WTC11 (cell line): ENCODE measurements at regions not wholly inside any gene's neighbourhood (a gene's known extent, or its start where the extent isn't known, plus 50 kb on each side); places are given as distances from the start of the nearest gene placed in this dataset.

Source experiments
- ATAC-seq: fragments of 200-7000 bp; cut with Tn5 transposase; 2 replicates; pipeline ENCODE4 v1.10.0; 2021; ENCODE audit warnings: mild to moderate bottlenecking, moderate library complexity
- CTCF ChIA-PET: fragments of 300-600 bp; sonication (Branson Sonifier 250); formaldehyde crosslinking; loops from one replicate; lab custom pipeline; 2021; ENCODE audit warnings: antibody characterized with exemption; lab: Charles Lee
- POLR2A ChIA-PET: fragments of 350-600 bp; sonication (Branson Sonifier 250); formaldehyde crosslinking; loops from one replicate; lab custom pipeline; 2021; ENCODE audit warnings: antibody characterized with exemption; lab: Charles Lee
- DNase-seq: peaks from one replicate; pipeline ENCODE4 v3.0.0; 2021; ENCODE audit warnings: low spot score
- H3K27ac Mint-ChIP-seq: 2 replicates; pipeline ENCODE4 v1.8.0; 2021; ENCODE audit warnings: mixed read lengths
- H3K27me3 Mint-ChIP-seq: 2 replicates; pipeline ENCODE4 v1.8.0; 2021; ENCODE audit warnings: low read depth, mild to moderate bottlenecking, moderate library complexity, mixed read lengths
- H3K36me3 Mint-ChIP-seq: 2 replicates; pipeline ENCODE4 v1.8.0; 2021; ENCODE audit warnings: mixed read lengths
- H3K4me1 Mint-ChIP-seq: 2 replicates; pipeline ENCODE4 v1.8.0; 2022; ENCODE audit warnings: mixed read lengths
- H3K4me3 Mint-ChIP-seq: 2 replicates; pipeline ENCODE4 v1.8.0; 2021; ENCODE audit warnings: mild to moderate bottlenecking, moderate library complexity, mixed read lengths
- H3K9me3 Mint-ChIP-seq: 2 replicates; pipeline ENCODE4 v1.8.0; 2021; ENCODE audit warnings: mixed read lengths
- AFF4 ChIP-seq: sonication (generic); formaldehyde crosslinking; IDR thresholded peaks from 2 replicates; pipeline ENCODE4 v1.8.1; 2023; ENCODE audit warnings: mild to moderate bottlenecking, missing genetic modification reagents, borderline replicate concordance
- AR ChIP-seq: fragments of 250-450 bp; sonication (Bioruptor Pico); IDR thresholded peaks from 2 replicates; pipeline ENCODE4 v1.9.0; 2021; ENCODE audit warnings: mild to moderate bottlenecking
- ARID4B ChIP-seq: sonication (generic); formaldehyde crosslinking; IDR thresholded peaks from 2 replicates; pipeline ENCODE4 v1.8.0; 2023; ENCODE audit warnings: missing genetic modification reagents, mild to moderate bottlenecking, borderline replicate concordance
- CREM ChIP-seq: sonication (generic); formaldehyde crosslinking; IDR thresholded peaks from 2 replicates; pipeline ENCODE4 v1.8.1; 2022; ENCODE audit warnings: mild to moderate bottlenecking, missing genetic modification reagents, moderate library complexity
- KAT7 ChIP-seq: sonication (generic); formaldehyde crosslinking; IDR thresholded peaks from 2 replicates; pipeline ENCODE4 v1.8.1; 2023; ENCODE audit warnings: missing genetic modification reagents, mild to moderate bottlenecking, borderline replicate concordance
- NR1H2 ChIP-seq: sonication (generic); formaldehyde crosslinking; IDR thresholded peaks from 2 replicates; pipeline ENCODE4 v1.9.0; 2021; ENCODE audit warnings: mild to moderate bottlenecking, moderate library complexity, missing genetic modification reagents
- SOX15 ChIP-seq: fragments of 250-450 bp; sonication (Bioruptor Pico); IDR thresholded peaks from 2 replicates; pipeline ENCODE4 v1.9.0; 2021; ENCODE audit warnings: mild to moderate bottlenecking
- ZNF138 ChIP-seq: sonication (generic); formaldehyde crosslinking; conservative IDR thresholded peaks from 2 replicates; pipeline ENCODE4 v1.8.1; 2022; ENCODE audit warnings: mild to moderate bottlenecking, moderate library complexity, missing genetic modification reagents
- ZNF263 ChIP-seq: sonication (generic); formaldehyde crosslinking; IDR thresholded peaks from 2 replicates; pipeline ENCODE4 v1.8.1; 2022; ENCODE audit warnings: low read depth, mild to moderate bottlenecking, moderate library complexity, missing genetic modification reagents
- ZNF396 ChIP-seq: fragments of 250-450 bp; sonication (Bioruptor Pico); IDR thresholded peaks from 2 replicates; pipeline ENCODE4 v1.8.0; 2021; ENCODE audit warnings: mild to moderate bottlenecking, moderate library complexity, borderline replicate concordance
- TF ChIP-seq, protein P1 (sequence below): sonication (generic); formaldehyde crosslinking; IDR thresholded peaks from 2 replicates; pipeline ENCODE4 v1.8.0; 2022; ENCODE audit warnings: mild to moderate bottlenecking, missing genetic modification reagents
- TF ChIP-seq, protein P2 (sequence below): sonication (generic); formaldehyde crosslinking; IDR thresholded peaks from 2 replicates; pipeline ENCODE4 v1.8.1; 2022; ENCODE audit warnings: missing genetic modification reagents, borderline replicate concordance

GRCh38 chr3:8253201-8253600 lies 248.4 kb upstream of the LMCD1 start:
- ATAC-seq = no peak
- no peaks in the 10 kb centered on the region for H3K27me3 Mint-ChIP-seq

More at GRCh38 chr3:8253201-8253600, 248.4 kb upstream of the LMCD1 start:
- no peaks in the 10 kb centered on the region for H3K36me3 Mint-ChIP-seq
- no peak overlapping the region for H3K27ac Mint-ChIP-seq
- ChIA-PET POLR2A (no interaction called here), CTCF (interaction anchor here (1.6 to 6.2 kb wide), 2 partner anchors 14 to 72 kb away, joined by 5 to 36 read pairs; no protein-coding TSS in a partner anchor)
- H3K4me1 Mint-ChIP-seq = peaks cover 18% of the 10 kb centered on the region
- no peak for TF ChIP-seq ARID4B (CRISPR knock-in tag)
- TF ChIP-seq AFF4 (CRISPR knock-in tag) = no peak
- no peak for TF ChIP-seq SOX15 (CRISPR knock-in tag)
- TF ChIP-seq KAT7 (CRISPR knock-in tag) = no peak
- TF ChIP-seq, protein P1, sequence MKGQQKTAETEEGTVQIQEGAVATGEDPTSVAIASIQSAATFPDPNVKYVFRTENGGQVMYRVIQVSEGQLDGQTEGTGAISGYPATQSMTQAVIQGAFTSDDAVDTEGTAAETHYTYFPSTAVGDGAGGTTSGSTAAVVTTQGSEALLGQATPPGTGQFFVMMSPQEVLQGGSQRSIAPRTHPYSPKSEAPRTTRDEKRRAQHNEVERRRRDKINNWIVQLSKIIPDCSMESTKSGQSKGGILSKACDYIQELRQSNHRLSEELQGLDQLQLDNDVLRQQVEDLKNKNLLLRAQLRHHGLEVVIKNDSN (CRISPR knock-in tag) = no peak
- no peak for TF ChIP-seq NR1H2 (CRISPR knock-in tag)
- TF ChIP-seq, protein P2, sequence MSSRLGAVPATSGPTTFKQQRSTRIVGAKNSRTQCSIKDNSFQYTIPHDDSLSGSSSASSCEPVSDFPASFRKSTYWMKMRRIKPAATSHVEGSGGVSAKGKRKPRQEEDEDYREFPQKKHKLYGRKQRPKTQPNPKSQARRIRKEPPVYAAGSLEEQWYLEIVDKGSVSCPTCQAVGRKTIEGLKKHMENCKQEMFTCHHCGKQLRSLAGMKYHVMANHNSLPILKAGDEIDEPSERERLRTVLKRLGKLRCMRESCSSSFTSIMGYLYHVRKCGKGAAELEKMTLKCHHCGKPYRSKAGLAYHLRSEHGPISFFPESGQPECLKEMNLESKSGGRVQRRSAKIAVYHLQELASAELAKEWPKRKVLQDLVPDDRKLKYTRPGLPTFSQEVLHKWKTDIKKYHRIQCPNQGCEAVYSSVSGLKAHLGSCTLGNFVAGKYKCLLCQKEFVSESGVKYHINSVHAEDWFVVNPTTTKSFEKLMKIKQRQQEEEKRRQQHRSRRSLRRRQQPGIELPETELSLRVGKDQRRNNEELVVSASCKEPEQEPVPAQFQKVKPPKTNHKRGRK (CRISPR knock-in tag) = no peak
- TF ChIP-seq ZNF396 = no peak
- no peak for TF ChIP-seq ZNF138 (CRISPR knock-in tag)
- TF ChIP-seq AR (CRISPR knock-in tag) = no peak
- TF ChIP-seq CREM (CRISPR knock-in tag) = no peak
- no peak for TF ChIP-seq ZNF263 (CRISPR knock-in tag)
- H3K9me3 Mint-ChIP-seq = peaks cover 20% of the 10 kb centered on the region
- H3K4me3 Mint-ChIP-seq = no peak overlapping the region
- DNase-seq = no peak
